ENCODE measurements at regions not wholly inside any gene's neighbourhood (a gene's known extent, or its start where the extent isn't known, plus 50 kb on each side); places are given as distances from the start of the nearest gene placed in this dataset.

- Histone ChIP-seq H3K36me3 (ENCODE audit: control insufficient read depth, insufficient read depth, low read length) (no peaks in the 10 kb centered on the region), H3K4me3 (ENCODE audit: low read depth, low read length) (no peak overlapping the region), H3K27ac (ENCODE audit: insufficient read depth, low read length, poor library complexity, severe bottlenecking) (no peak overlapping the region), H3K4me1 (ENCODE audit: control insufficient read depth, insufficient read depth, low read length, poor library complexity, severe bottlenecking) (no peaks in the 10 kb centered on the region), H3K9me3 (ENCODE audit: control insufficient read depth in 2 of 2, low read length in 2 of 2) (no peaks in the 10 kb centered on the region), H3K27me3 (ENCODE audit: control insufficient read depth, insufficient read depth, low read length) (no peaks in the 10 kb centered on the region)
- ATAC-seq (ENCODE audit: low read depth in 2 of 2) (no peak), DNase-seq (no peak)
- peaks cover 0 to 2% (median 0%) of the 10 kb centered on the region in 4 donors for H3K4me1 Mint-ChIP-seq
- no peak overlapping the region for H3K4me3 Mint-ChIP-seq
- no peak overlapping the region for H3K27ac Mint-ChIP-seq
- H3K9me3 Mint-ChIP-seq = peaks cover 0 to 3% (median 0%) of the 10 kb centered on the region in 7 donors
- H3K36me3 Mint-ChIP-seq = no peaks in the 10 kb centered on the region
- H3K27me3 Mint-ChIP-seq = peaks cover 4% of the 10 kb centered on the region
These were observed 61.6 kb upstream of the SORCS2 start for GRCh38 chr4:7130621-7131211.

- no peak overlapping the region for H3K27ac ChIP-seq (ENCODE audit: insufficient read depth, low read length, poor library complexity, severe bottlenecking)
- Mint-ChIP-seq H3K36me3 (no peaks in the 10 kb centered on the region), H3K27ac (no peak overlapping the region), H3K4me1 (peaks cover 0 to 1% (median 0%) of the 10 kb centered on the region in 4 donors), H3K27me3 (peaks cover 4% of the 10 kb centered on the region), H3K4me3 (no peak overlapping the region), H3K9me3 (peaks cover 0 to 3% (median 0%) of the 10 kb centered on the region in 7 donors)
- no peaks in the 10 kb centered on the region for H3K36me3 ChIP-seq (ENCODE audit: control insufficient read depth, insufficient read depth, low read length)
- H3K4me1 ChIP-seq (ENCODE audit: control insufficient read depth, insufficient read depth, low read length, poor library complexity, severe bottlenecking) = no peaks in the 10 kb centered on the region
- H3K4me3 ChIP-seq (ENCODE audit: low read depth, low read length) = no peak overlapping the region
- H3K27me3 ChIP-seq (ENCODE audit: control insufficient read depth, insufficient read depth, low read length) = no peaks in the 10 kb centered on the region
- H3K9me3 ChIP-seq (ENCODE audit: control insufficient read depth in 2 of 2, low read length in 2 of 2) = no peaks in the 10 kb centered on the region
- DNase-seq = no peak
- no peak for ATAC-seq (ENCODE audit: low read depth in 2 of 2)
These were observed 62.2 kb upstream of the GRPEL1 start for GRCh38 chr4:7129871-7130620.

GRCh38 chr4:7128644-7129043, 60.8 kb upstream of the GRPEL1 start:
- H3K27me3 ChIP-seq (ENCODE audit: control insufficient read depth, insufficient read depth, low read length) = no peaks in the 10 kb centered on the region
- H3K4me3 Mint-ChIP-seq = no peak overlapping the region
- no peaks in the 10 kb centered on the region for H3K9me3 ChIP-seq (ENCODE audit: control insufficient read depth in 2 of 2, low read length in 2 of 2)
- no peak for DNase-seq
- H3K4me3 ChIP-seq (ENCODE audit: low read depth, low read length) = no peak overlapping the region
- peaks cover 5% of the 10 kb centered on the region for H3K27me3 Mint-ChIP-seq
- no peak overlapping the region for H3K27ac Mint-ChIP-seq
- H3K36me3 Mint-ChIP-seq = no peaks in the 10 kb centered on the region
- H3K4me1 Mint-ChIP-seq = no peaks in the 10 kb centered on the region
- peaks cover 0 to 2% (median 0%) of the 10 kb centered on the region in 7 donors for H3K9me3 Mint-ChIP-seq
- no peak for ATAC-seq (ENCODE audit: low read depth in 2 of 2)
- H3K4me1 ChIP-seq (ENCODE audit: control insufficient read depth, insufficient read depth, low read length, poor library complexity, severe bottlenecking) = no peaks in the 10 kb centered on the region
- H3K36me3 ChIP-seq (ENCODE audit: control insufficient read depth, insufficient read depth, low read length) = no peaks in the 10 kb centered on the region
- no peak overlapping the region for H3K27ac ChIP-seq (ENCODE audit: insufficient read depth, low read length, poor library complexity, severe bottlenecking)

GRCh38 chr4:7128234-7128633, 60.4 kb upstream of the GRPEL1 start:
- Histone ChIP-seq H3K36me3 (ENCODE audit: control insufficient read depth, insufficient read depth, low read length) (no peaks in the 10 kb centered on the region), H3K27me3 (ENCODE audit: control insufficient read depth, insufficient read depth, low read length) (no peaks in the 10 kb centered on the region), H3K4me3 (ENCODE audit: low read depth, low read length) (no peak overlapping the region), H3K4me1 (ENCODE audit: control insufficient read depth, insufficient read depth, low read length, poor library complexity, severe bottlenecking) (no peaks in the 10 kb centered on the region), H3K9me3 (ENCODE audit: control insufficient read depth in 2 of 2, low read length in 2 of 2) (no peaks in the 10 kb centered on the region), H3K27ac (ENCODE audit: insufficient read depth, low read length, poor library complexity, severe bottlenecking) (no peak overlapping the region)
- Mint-ChIP-seq H3K9me3 (no peaks in the 10 kb centered on the region), H3K27me3 (peaks cover 9% of the 10 kb centered on the region), H3K4me1 (no peaks in the 10 kb centered on the region), H3K27ac (no peak overlapping the region), H3K36me3 (no peaks in the 10 kb centered on the region), H3K4me3 (no peak overlapping the region)
- no peak for DNase-seq
- no peak for ATAC-seq (ENCODE audit: low read depth in 2 of 2)

GRCh38 chr4:7127576-7127975, 59.7 kb upstream of the GRPEL1 start:
- Histone ChIP-seq H3K4me3 (ENCODE audit: low read depth, low read length) (no peak overlapping the region), H3K36me3 (ENCODE audit: control insufficient read depth, insufficient read depth, low read length) (no peaks in the 10 kb centered on the region), H3K27ac (ENCODE audit: insufficient read depth, low read length, poor library complexity, severe bottlenecking) (no peak overlapping the region), H3K27me3 (ENCODE audit: control insufficient read depth, insufficient read depth, low read length) (no peaks in the 10 kb centered on the region), H3K9me3 (ENCODE audit: control insufficient read depth in 2 of 2, low read length in 2 of 2) (no peaks in the 10 kb centered on the region), H3K4me1 (ENCODE audit: control insufficient read depth, insufficient read depth, low read length, poor library complexity, severe bottlenecking) (no peaks in the 10 kb centered on the region)
- Mint-ChIP-seq H3K36me3 (no peaks in the 10 kb centered on the region), H3K4me1 (no peaks in the 10 kb centered on the region), H3K4me3 (no peak overlapping the region), H3K9me3 (no peaks in the 10 kb centered on the region), H3K27ac (no peak overlapping the region), H3K27me3 (peaks cover 11% of the 10 kb centered on the region)
- DNase-seq (no peak), ATAC-seq (ENCODE audit: low read depth in 2 of 2) (no peak)

GRCh38 chr4:7126981-7127380, 59.1 kb upstream of the GRPEL1 start:
- H3K4me1 ChIP-seq (ENCODE audit: control insufficient read depth, insufficient read depth, low read length, poor library complexity, severe bottlenecking) = no peaks in the 10 kb centered on the region
- no peak overlapping the region for H3K27ac ChIP-seq (ENCODE audit: insufficient read depth, low read length, poor library complexity, severe bottlenecking)
- H3K4me3 ChIP-seq (ENCODE audit: low read depth, low read length) = no peak overlapping the region
- Mint-ChIP-seq H3K4me1 (no peaks in the 10 kb centered on the region), H3K27me3 (peaks cover 11% of the 10 kb centered on the region), H3K9me3 (no peaks in the 10 kb centered on the region), H3K27ac (no peak overlapping the region), H3K4me3 (no peak overlapping the region), H3K36me3 (no peaks in the 10 kb centered on the region)
- no peaks in the 10 kb centered on the region for H3K36me3 ChIP-seq (ENCODE audit: control insufficient read depth, insufficient read depth, low read length)
- DNase-seq (no peak), ATAC-seq (ENCODE audit: low read depth in 2 of 2) (no peak)
- H3K9me3 ChIP-seq (ENCODE audit: control insufficient read depth in 2 of 2, low read length in 2 of 2) = no peaks in the 10 kb centered on the region
- no peaks in the 10 kb centered on the region for H3K27me3 ChIP-seq (ENCODE audit: control insufficient read depth, insufficient read depth, low read length)

- no peaks in the 10 kb centered on the region for H3K4me1 Mint-ChIP-seq
- DNase-seq = no peak
- H3K27ac Mint-ChIP-seq = no peak overlapping the region
- no peak for ATAC-seq (ENCODE audit: low read depth in 2 of 2)
- no peak overlapping the region for H3K27ac ChIP-seq (ENCODE audit: insufficient read depth, low read length, poor library complexity, severe bottlenecking)
- no peaks in the 10 kb centered on the region for H3K4me1 ChIP-seq (ENCODE audit: control insufficient read depth, insufficient read depth, low read length, poor library complexity, severe bottlenecking)
- no peak overlapping the region for H3K4me3 Mint-ChIP-seq
- no peaks in the 10 kb centered on the region for H3K36me3 Mint-ChIP-seq
- no peaks in the 10 kb centered on the region for H3K9me3 ChIP-seq (ENCODE audit: control insufficient read depth in 2 of 2, low read length in 2 of 2)
- no peak overlapping the region for H3K4me3 ChIP-seq (ENCODE audit: low read depth, low read length)
- peaks cover 15% of the 10 kb centered on the region for H3K27me3 Mint-ChIP-seq
- no peaks in the 10 kb centered on the region for H3K36me3 ChIP-seq (ENCODE audit: control insufficient read depth, insufficient read depth, low read length)
- H3K9me3 Mint-ChIP-seq = no peaks in the 10 kb centered on the region
- no peaks in the 10 kb centered on the region for H3K27me3 ChIP-seq (ENCODE audit: control insufficient read depth, insufficient read depth, low read length)
These were observed 57.0 kb upstream of the GRPEL1 start for GRCh38 chr4:7124689-7125442.

Measured in CD4-positive, CD25-positive, alpha-beta regulatory T cell (primary cell).